Neural progenitor cell (in vitro differentiated cells): ENCODE measurements at regions not wholly inside any gene's neighbourhood (a gene's known extent, or its start where the extent isn't known, plus 50 kb on each side); places are given as distances from the start of the nearest gene placed in this dataset.

Experiments
- EZH2 ChIP-seq: fragments of 200-600 bp; sonication (generic); IDR thresholded peaks from 2 replicates; pipeline ENCODE4 v1.6.1; 2017; ENCODE audit warnings: antibody characterized with exemption, mild to moderate bottlenecking, moderate library complexity
- EZH2phosphoT487 ChIP-seq: fragments of 200-600 bp; sonication (generic); IDR thresholded peaks from 2 replicates; pipeline ENCODE4 v1.6.1; 2017; ENCODE audit warnings: antibody characterized with exemption
- TF ChIP-seq, protein P1 (sequence below): fragments of 200-600 bp; sonication (generic); IDR thresholded peaks from 2 replicates; pipeline ENCODE4 v1.5.1; 2017; ENCODE audit warnings: antibody characterized with exemption, mild to moderate bottlenecking

DNA sequence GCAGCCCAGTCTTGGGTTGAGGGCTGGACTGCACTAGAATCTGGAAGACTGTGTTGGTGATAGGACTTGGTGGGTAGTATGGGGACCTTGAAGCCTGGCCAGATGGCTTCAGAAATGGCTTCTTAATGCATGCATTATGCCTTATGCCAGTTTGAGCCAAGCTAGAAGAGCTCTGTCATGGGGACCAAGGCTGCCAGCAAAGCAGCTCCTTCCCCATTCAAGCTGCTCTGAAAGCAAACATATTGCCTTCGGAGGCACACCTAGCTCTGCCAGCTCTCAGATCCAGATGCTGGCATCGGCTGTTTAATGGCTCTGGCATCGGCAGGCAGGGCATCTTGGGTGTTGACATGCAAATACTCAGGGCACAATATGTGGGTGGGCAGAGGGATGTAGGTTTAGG, 59.0 kb upstream of the IGFBP5 start:
- TF ChIP-seq, protein P1, sequence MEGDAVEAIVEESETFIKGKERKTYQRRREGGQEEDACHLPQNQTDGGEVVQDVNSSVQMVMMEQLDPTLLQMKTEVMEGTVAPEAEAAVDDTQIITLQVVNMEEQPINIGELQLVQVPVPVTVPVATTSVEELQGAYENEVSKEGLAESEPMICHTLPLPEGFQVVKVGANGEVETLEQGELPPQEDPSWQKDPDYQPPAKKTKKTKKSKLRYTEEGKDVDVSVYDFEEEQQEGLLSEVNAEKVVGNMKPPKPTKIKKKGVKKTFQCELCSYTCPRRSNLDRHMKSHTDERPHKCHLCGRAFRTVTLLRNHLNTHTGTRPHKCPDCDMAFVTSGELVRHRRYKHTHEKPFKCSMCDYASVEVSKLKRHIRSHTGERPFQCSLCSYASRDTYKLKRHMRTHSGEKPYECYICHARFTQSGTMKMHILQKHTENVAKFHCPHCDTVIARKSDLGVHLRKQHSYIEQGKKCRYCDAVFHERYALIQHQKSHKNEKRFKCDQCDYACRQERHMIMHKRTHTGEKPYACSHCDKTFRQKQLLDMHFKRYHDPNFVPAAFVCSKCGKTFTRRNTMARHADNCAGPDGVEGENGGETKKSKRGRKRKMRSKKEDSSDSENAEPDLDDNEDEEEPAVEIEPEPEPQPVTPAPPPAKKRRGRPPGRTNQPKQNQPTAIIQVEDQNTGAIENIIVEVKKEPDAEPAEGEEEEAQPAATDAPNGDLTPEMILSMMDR = no peak
- TF ChIP-seq EZH2 (no peak), EZH2phosphoT487 (no peak)
